B cell (primary cell): ENCODE measurements at regions not wholly inside any gene's neighbourhood (a gene's known extent, or its start where the extent isn't known, plus 50 kb on each side); places are given as distances from the start of the nearest gene placed in this dataset.

Source experiments
- ATAC-seq: fragments of 200-7000 bp; cut with Tn5 transposase; one replicate; pipeline ENCODE4 v1.10.0; 2021; ENCODE audit warnings: low read depth, mild to moderate bottlenecking, moderate number of reproducible peaks, moderate library complexity
- CTCF ChIA-PET: fragments of 350-600 bp; sonication (Branson Sonifier 250); formaldehyde crosslinking; loops from one replicate; lab custom pipeline; 2021; ENCODE audit warnings: antibody characterized with exemption, inconsistent platforms; lab: Charles Lee
- POLR2A ChIA-PET: fragments of 350-600 bp; sonication (Branson Sonifier 250); formaldehyde crosslinking; loops from one replicate; lab custom pipeline; 2021; ENCODE audit warnings: antibody characterized with exemption; lab: Charles Lee
- DNase-seq: peaks from one replicate; pipeline ENCODE4 v3.0.0; 2013
- H2AFZ ChIP-seq: 2 replicates; pipeline ENCODE4 v1.6.1; 2012; ENCODE audit warnings: mild to moderate bottlenecking, low read depth, low read length; ENCODE audit not compliant: insufficient read depth, poor library complexity, severe bottlenecking
- H3K27ac ChIP-seq, 2 donors: 1 replicate in 1 of 2; 2 replicates in 1 of 2; pipeline ENCODE4 v1.5.1; 2012 to 2013; ENCODE audit warnings: low read length in 2 of 2, mild to moderate bottlenecking in 2 of 2, moderate library complexity in 1 of 2
- H3K27me3 ChIP-seq, 4 experiments: fragments of 200-600 bp in 1 of 4; sonication (generic) in 1 of 4; replicated peaks in 1 of 4; 1 replicate in 2 of 4; 2 replicates in 2 of 4; pipeline versions ENCODE4 v1.6.1 to v1.7.0; 2013 to 2016; ENCODE audit warnings: low read length in 3 of 4, mild to moderate bottlenecking in 2 of 4, mixed read lengths in 1 of 4, moderate library complexity in 1 of 4; ENCODE audit not compliant: insufficient read depth in 4 of 4, control insufficient read depth in 3 of 4; ENCODE audit errors: control extremely low read depth in 1 of 4
- H3K36me3 ChIP-seq, 2 experiments: replicated peaks in 1 of 2; 1 replicate in 1 of 2; 2 replicates in 1 of 2; pipeline versions ENCODE4 v1.6.1 to v1.7.1; 2013; ENCODE audit warnings: low read length in 1 of 2; ENCODE audit not compliant: insufficient read depth in 2 of 2, control insufficient read depth in 1 of 2; ENCODE audit errors: control extremely low read depth in 1 of 2, extremely low read depth in 1 of 2
- H3K4me1 ChIP-seq, 2 donors: fragments of 200-600 bp in 1 of 2; sonication (generic) in 1 of 2; 1 replicate in 1 of 2; 2 replicates in 1 of 2; pipeline versions ENCODE4 v1.5.1 to v1.6.1; 2013 to 2017; ENCODE audit warnings: low read length in 2 of 2; ENCODE audit not compliant: control insufficient read depth in 2 of 2, insufficient read depth in 2 of 2
- H3K4me2 ChIP-seq: replicated peaks from 2 replicates; pipeline ENCODE3; 2012; ENCODE audit warnings: mild to moderate bottlenecking, low read depth, low read length; ENCODE audit not compliant: poor library complexity, severe bottlenecking
- H3K4me3 ChIP-seq, 5 experiments: fragments of 200-600 bp in 1 of 5; sonication (generic) in 1 of 5; 1 replicate in 3 of 5; 2 replicates in 2 of 5; pipeline versions ENCODE4 v1.5.1 to v1.7.0; 2011 to 2016; ENCODE audit warnings: low read length in 4 of 5, mild to moderate bottlenecking in 4 of 5, low read depth in 2 of 5, control low read depth in 1 of 5, moderate library complexity in 1 of 5; ENCODE audit not compliant: insufficient read depth in 1 of 5; ENCODE audit errors: control extremely low read depth in 1 of 5, extremely low read depth in 1 of 5
- H3K79me2 ChIP-seq: fragments of 200-600 bp; sonication (generic); one replicate; pipeline ENCODE4 v1.6.0; 2016; ENCODE audit warnings: low read length; ENCODE audit not compliant: control insufficient read depth, insufficient read depth
- H3K9ac ChIP-seq: fragments of 200-600 bp; sonication (generic); 2 replicates; pipeline ENCODE4 v1.6.1; 2017; ENCODE audit warnings: mild to moderate bottlenecking, low read length, moderate library complexity
- H3K9me3 ChIP-seq, 3 donors: one replicate each; pipeline versions ENCODE4 v1.6.1 to v1.7.1; 2013; ENCODE audit warnings: low read length in 2 of 3; ENCODE audit not compliant: control insufficient read depth in 2 of 3, insufficient read depth in 1 of 3; ENCODE audit errors: control extremely low read depth in 1 of 3
- H4K20me1 ChIP-seq: 2 replicates; pipeline ENCODE4 v1.6.0; 2012; ENCODE audit warnings: mild to moderate bottlenecking, low read length; ENCODE audit not compliant: insufficient read depth, control insufficient read depth, poor library complexity, severe bottlenecking
- H3K27ac Mint-ChIP-seq: one replicate; pipeline ENCODE4 v1.8.0; 2021; ENCODE audit warnings: mixed read lengths
- H3K27me3 Mint-ChIP-seq: one replicate; pipeline ENCODE4 v1.8.0; 2021; ENCODE audit warnings: mixed read lengths
- H3K4me1 Mint-ChIP-seq: one replicate; pipeline ENCODE4 v1.8.0; 2021; ENCODE audit warnings: mixed read lengths
- H3K4me3 Mint-ChIP-seq: one replicate; pipeline ENCODE4 v1.8.0; 2021; ENCODE audit warnings: mixed read lengths
- H3K9me3 Mint-ChIP-seq: one replicate; pipeline ENCODE4 v1.8.0; 2022; ENCODE audit warnings: mixed read lengths; ENCODE audit not compliant: insufficient read depth
- CTCF ChIP-seq: fragments of 200-600 bp; IDR thresholded peaks from one replicate; pipeline ENCODE4 v1.8.0; 2022; ENCODE audit warnings: antibody characterized with exemption, mild to moderate bottlenecking
- EZH2 ChIP-seq: IDR thresholded peaks from 2 replicates; pipeline ENCODE4 v1.6.1; 2012; ENCODE audit warnings: borderline replicate concordance, low read depth, mild to moderate bottlenecking, moderate library complexity, low read length; ENCODE audit not compliant: insufficient read depth, poor library complexity, severe bottlenecking
- WGBS: methylation state at CpG from one replicate; pipeline ENCODE4 v1.1.5; 2013; ENCODE audit warnings: missing lambda C conversion rate; ENCODE audit not compliant: insufficient coverage; 5-methylcytosine and 5-hydroxymethylcytosine counted together
- intact Hi-C: fragments of 100-400 bp; cut with micrococcal nuclease; formaldehyde crosslinking; loops from one replicate; pipeline ENCODE4 v1.10.0; 2022

- no peak overlapping the region for H3K27ac Mint-ChIP-seq
- Histone ChIP-seq H4K20me1 (no peaks in the 10 kb centered on the region), H3K4me3 (no peak overlapping the region), H3K27ac (no peak overlapping the region), H3K79me2 (no peaks in the 10 kb centered on the region), H2AFZ (no peak overlapping the region), H3K4me1 (peaks cover 30 to 34% of the 10 kb centered on the region in 2 donors), H3K27me3 (peaks cover 0 to 3% (median 0%) of the 10 kb centered on the region in 4 experiments), H3K9ac (no peak overlapping the region), H3K36me3 (no peaks in the 10 kb centered on the region), H3K9me3 (peaks cover 0 to 6% (median 0%) of the 10 kb centered on the region in 3 donors), H3K4me2 (no peak overlapping the region)
- ChIA-PET CTCF (no interaction called here), POLR2A (interaction anchor here (0.5 kb wide), 1 partner anchor 302 kb away, joined by 14 read pairs; no protein-coding TSS in a partner anchor)
- H3K4me1 Mint-ChIP-seq = peaks cover 27% of the 10 kb centered on the region
- no peak for ATAC-seq
- H3K4me3 Mint-ChIP-seq = no peak overlapping the region
- H3K27me3 Mint-ChIP-seq = peaks cover 5% of the 10 kb centered on the region
- WGBS = 96% methylated on average over 7 of the region's 8 CpGs
- TF ChIP-seq CTCF (no peak), EZH2 (no peak)
- no peak for DNase-seq
- intact Hi-C loops = loop anchor here (2.0 kb wide), 1 partner anchor 299 kb away; the partner anchor contains the start of gene DLL1
- H3K9me3 Mint-ChIP-seq = no peaks in the 10 kb centered on the region
These were observed 240.5 kb downstream of the ERMARD start for GRCh38 chr6:169991913-169992312.

- no peak overlapping the region for H3K27ac Mint-ChIP-seq
These were observed 239.6 kb downstream of the ERMARD start for GRCh38 chr6:169991031-169991390.

More at GRCh38 chr6:169991031-169991390, 239.6 kb downstream of the ERMARD start:
- Histone ChIP-seq H3K9ac (no peak overlapping the region), H3K27ac (no peak overlapping the region), H3K36me3 (no peaks in the 10 kb centered on the region), H3K4me2 (no peak overlapping the region), H3K27me3 (no peaks in the 10 kb centered on the region), H3K4me1 (peaks cover 30 to 34% of the 10 kb centered on the region in 2 donors), H4K20me1 (no peaks in the 10 kb centered on the region), H3K9me3 (peaks cover 0 to 6% (median 0%) of the 10 kb centered on the region in 3 donors), H3K79me2 (no peaks in the 10 kb centered on the region), H3K4me3 (no peak overlapping the region), H2AFZ (no peak overlapping the region)
- peaks cover 5% of the 10 kb centered on the region for H3K27me3 Mint-ChIP-seq
- DNase-seq (no peak), ATAC-seq (no peak)
- WGBS = 87% methylated on average over 8 of the region's 8 CpGs
- no peaks in the 10 kb centered on the region for H3K9me3 Mint-ChIP-seq
- H3K4me1 Mint-ChIP-seq = peaks cover 27% of the 10 kb centered on the region
- intact Hi-C loops = loop anchor here (2.0 kb wide), 1 partner anchor 300 kb away; the partner anchor contains the start of gene DLL1
- ChIA-PET CTCF (no interaction called here), POLR2A (no interaction called here)
- TF ChIP-seq CTCF = no peak
- TF ChIP-seq EZH2 = no peak
- H3K4me3 Mint-ChIP-seq = no peak overlapping the region
